ENCODE measurements at regions not wholly inside any gene's neighbourhood (a gene's known extent, or its start where the extent isn't known, plus 50 kb on each side); places are given as distances from the start of the nearest gene placed in this dataset.

GRCh38 chr16:79764415-79765110, 164.0 kb upstream of the MAF start:
- Histone ChIP-seq H3K27ac (ENCODE audit: low read depth, low read length, severe bottlenecking) (no peak overlapping the region), H3K9me3 (ENCODE audit: control insufficient read depth, low read length) (no peaks in the 10 kb centered on the region), H3K4me1 (ENCODE audit: control insufficient read depth, insufficient read depth, low read length, poor library complexity, severe bottlenecking) (peaks cover 4% of the 10 kb centered on the region), H3K36me3 (ENCODE audit: control insufficient read depth, insufficient read depth, low read length) (no peaks in the 10 kb centered on the region), H3K4me3 (ENCODE audit: extremely low read depth, insufficient read depth, low read length, poor library complexity, severe bottlenecking) (no peak overlapping the region)
- 83 to 88% methylated on average over 4 to 7 of the region's 8 CpGs for WGBS, 2 experiments (ENCODE audit: insufficient coverage in 2 of 2)

GRCh38 chr16:79762217-79762616, 161.7 kb upstream of the MAF start:
- Histone ChIP-seq H3K4me3 (ENCODE audit: extremely low read depth, insufficient read depth, low read length, poor library complexity, severe bottlenecking) (no peak overlapping the region), H3K36me3 (ENCODE audit: control insufficient read depth, insufficient read depth, low read length) (no peaks in the 10 kb centered on the region), H3K27ac (ENCODE audit: low read depth, low read length, severe bottlenecking) (no peak overlapping the region), H3K9me3 (ENCODE audit: control insufficient read depth, low read length) (no peaks in the 10 kb centered on the region), H3K4me1 (ENCODE audit: control insufficient read depth, insufficient read depth, low read length, poor library complexity, severe bottlenecking) (peaks cover 8% of the 10 kb centered on the region)
- WGBS, 2 experiments (ENCODE audit: insufficient coverage in 2 of 2), result 83 to 100% methylated on average over 1 of the region's 3 CpGs

- Histone ChIP-seq H3K4me3 (ENCODE audit: extremely low read depth, insufficient read depth, low read length, poor library complexity, severe bottlenecking) (no peak overlapping the region), H3K4me1 (ENCODE audit: control insufficient read depth, insufficient read depth, low read length, poor library complexity, severe bottlenecking) (peaks cover 13% of the 10 kb centered on the region), H3K9me3 (ENCODE audit: control insufficient read depth, low read length) (no peaks in the 10 kb centered on the region), H3K36me3 (ENCODE audit: control insufficient read depth, insufficient read depth, low read length) (no peaks in the 10 kb centered on the region), H3K27ac (ENCODE audit: low read depth, low read length, severe bottlenecking) (no peak overlapping the region)
- WGBS, 2 experiments (ENCODE audit: insufficient coverage in 2 of 2), result 91 to 100% methylated on average over 2 to 4 of the region's 15 CpGs
Observed at GRCh38 chr16:79758615-79759346, 158.2 kb upstream of the MAF start.

GRCh38 chr16:79757968-79758367, 157.4 kb upstream of the MAF start:
- WGBS, 2 experiments (ENCODE audit: insufficient coverage in 2 of 2), result 85 to 87% methylated on average over 3 to 4 of the region's 6 CpGs
- no peaks in the 10 kb centered on the region for H3K36me3 ChIP-seq (ENCODE audit: control insufficient read depth, insufficient read depth, low read length)
- no peak overlapping the region for H3K4me3 ChIP-seq (ENCODE audit: extremely low read depth, insufficient read depth, low read length, poor library complexity, severe bottlenecking)
- peaks cover 16% of the 10 kb centered on the region for H3K4me1 ChIP-seq (ENCODE audit: control insufficient read depth, insufficient read depth, low read length, poor library complexity, severe bottlenecking)
- H3K27ac ChIP-seq (ENCODE audit: low read depth, low read length, severe bottlenecking), result no peak overlapping the region
- H3K9me3 ChIP-seq (ENCODE audit: control insufficient read depth, low read length), result no peaks in the 10 kb centered on the region

- Histone ChIP-seq H3K9me3 (ENCODE audit: control insufficient read depth, low read length) (no peaks in the 10 kb centered on the region), H3K4me1 (ENCODE audit: control insufficient read depth, insufficient read depth, low read length, poor library complexity, severe bottlenecking) (peaks cover 16% of the 10 kb centered on the region), H3K27ac (ENCODE audit: low read depth, low read length, severe bottlenecking) (no peak overlapping the region), H3K4me3 (ENCODE audit: extremely low read depth, insufficient read depth, low read length, poor library complexity, severe bottlenecking) (no peak overlapping the region), H3K36me3 (ENCODE audit: control insufficient read depth, insufficient read depth, low read length) (no peaks in the 10 kb centered on the region)
- WGBS, 2 experiments (ENCODE audit: insufficient coverage in 2 of 2), result 91 to 92% methylated on average over 4 to 5 of the region's 5 CpGs
Observed at GRCh38 chr16:79757163-79757562, 156.6 kb upstream of the MAF start.

- WGBS, 2 experiments (ENCODE audit: insufficient coverage in 2 of 2), result 91 to 93% methylated on average over 3 of the region's 5 CpGs
- H3K4me3 ChIP-seq (ENCODE audit: extremely low read depth, insufficient read depth, low read length, poor library complexity, severe bottlenecking), result no peak overlapping the region
- H3K4me1 ChIP-seq (ENCODE audit: control insufficient read depth, insufficient read depth, low read length, poor library complexity, severe bottlenecking), result peaks cover 16% of the 10 kb centered on the region
- no peak overlapping the region for H3K27ac ChIP-seq (ENCODE audit: low read depth, low read length, severe bottlenecking)
- no peaks in the 10 kb centered on the region for H3K9me3 ChIP-seq (ENCODE audit: control insufficient read depth, low read length)
- no peaks in the 10 kb centered on the region for H3K36me3 ChIP-seq (ENCODE audit: control insufficient read depth, insufficient read depth, low read length)
Observed at GRCh38 chr16:79756571-79756970, 156.0 kb upstream of the MAF start.

- Histone ChIP-seq H3K4me1 (ENCODE audit: control insufficient read depth, insufficient read depth, low read length, poor library complexity, severe bottlenecking) (peaks cover 16% of the 10 kb centered on the region), H3K36me3 (ENCODE audit: control insufficient read depth, insufficient read depth, low read length) (no peaks in the 10 kb centered on the region), H3K27ac (ENCODE audit: low read depth, low read length, severe bottlenecking) (no peak overlapping the region), H3K9me3 (ENCODE audit: control insufficient read depth, low read length) (peaks cover 3% of the 10 kb centered on the region), H3K4me3 (ENCODE audit: extremely low read depth, insufficient read depth, low read length, poor library complexity, severe bottlenecking) (no peak overlapping the region)
Observed at GRCh38 chr16:79754501-79754900, 154.0 kb upstream of the MAF start.

- Histone ChIP-seq H3K9me3 (ENCODE audit: control insufficient read depth, low read length) (peaks cover 6% of the 10 kb centered on the region), H3K4me1 (ENCODE audit: control insufficient read depth, insufficient read depth, low read length, poor library complexity, severe bottlenecking) (peaks cover 15% of the 10 kb centered on the region), H3K36me3 (ENCODE audit: control insufficient read depth, insufficient read depth, low read length) (no peaks in the 10 kb centered on the region), H3K4me3 (ENCODE audit: extremely low read depth, insufficient read depth, low read length, poor library complexity, severe bottlenecking) (no peak overlapping the region), H3K27ac (ENCODE audit: low read depth, low read length, severe bottlenecking) (no peak overlapping the region)
- 80 to 100% methylated on average over 1 of the region's 1 CpG for WGBS, 2 experiments (ENCODE audit: insufficient coverage in 2 of 2)
Observed at GRCh38 chr16:79754081-79754480, 153.5 kb upstream of the MAF start.

GRCh38 chr16:79753286-79753685, 152.7 kb upstream of the MAF start:
- Histone ChIP-seq H3K9me3 (ENCODE audit: control insufficient read depth, low read length) (peaks cover 6% of the 10 kb centered on the region), H3K27ac (ENCODE audit: low read depth, low read length, severe bottlenecking) (no peak overlapping the region), H3K36me3 (ENCODE audit: control insufficient read depth, insufficient read depth, low read length) (no peaks in the 10 kb centered on the region), H3K4me1 (ENCODE audit: control insufficient read depth, insufficient read depth, low read length, poor library complexity, severe bottlenecking) (peaks cover 9% of the 10 kb centered on the region), H3K4me3 (ENCODE audit: extremely low read depth, insufficient read depth, low read length, poor library complexity, severe bottlenecking) (no peak overlapping the region)
- WGBS, 2 experiments (ENCODE audit: insufficient coverage in 2 of 2), result 93 to 100% methylated on average over 2 of the region's 2 CpGs

- 90% methylated on average over 2 of the region's 2 CpGs; no CpG with 5 or more reads in 1 of the 2 experiments for WGBS, 2 experiments (ENCODE audit: insufficient coverage in 2 of 2)
- H3K4me3 ChIP-seq (ENCODE audit: extremely low read depth, insufficient read depth, low read length, poor library complexity, severe bottlenecking), result no peak overlapping the region
- no peaks in the 10 kb centered on the region for H3K36me3 ChIP-seq (ENCODE audit: control insufficient read depth, insufficient read depth, low read length)
- H3K4me1 ChIP-seq (ENCODE audit: control insufficient read depth, insufficient read depth, low read length, poor library complexity, severe bottlenecking), result peaks cover 9% of the 10 kb centered on the region
- peaks cover 6% of the 10 kb centered on the region for H3K9me3 ChIP-seq (ENCODE audit: control insufficient read depth, low read length)
- no peak overlapping the region for H3K27ac ChIP-seq (ENCODE audit: low read depth, low read length, severe bottlenecking)
Observed at GRCh38 chr16:79752396-79752795, 151.9 kb upstream of the MAF start.

Data from mesodermal cell (in vitro differentiated cells).